ENCODE measurements at regions not wholly inside any gene's neighbourhood (a gene's known extent, or its start where the extent isn't known, plus 50 kb on each side); places are given as distances from the start of the nearest gene placed in this dataset.
"Not testable (repeated sequence)": the region's sequence is repeated elsewhere in the genome, so short reads cannot be mapped to it uniquely, and the experiment has no call there.

GRCh38 chr10:42177793-42178689, 460.3 kb downstream of the ZNF33B start:
- DNase-seq: not testable (repeated sequence)

GRCh38 chr10:42177077-42177792, 461.1 kb downstream of the ZNF33B start:
- DNase-seq: no peak

GRCh38 chr10:42150428-42151061, 487.8 kb downstream of the ZNF33B start:
- DNase-seq: no peak

GRCh38 chr10:42149722-42150427, 488.5 kb downstream of the ZNF33B start:
- no peak for DNase-seq

GRCh38 chr10:42149027-42149700, 489.2 kb downstream of the ZNF33B start:
- no peak for DNase-seq

- not testable (repeated sequence) for DNase-seq
Measured at GRCh38 chr10:42146165-42146564, 492.2 kb downstream of the ZNF33B start.

- DNase-seq: not testable (repeated sequence)
Measured at GRCh38 chr10:42138023-42138422, 500.3 kb downstream of the ZNF33B start.

GRCh38 chr10:42113158-42113450, 525.3 kb downstream of the ZNF33B start:
- no peak for DNase-seq

GRCh38 chr10:42112331-42113157, 525.8 kb downstream of the ZNF33B start:
- no peak for DNase-seq

GRCh38 chr10:42111661-42112330, 526.6 kb downstream of the ZNF33B start:
- no peak for DNase-seq

GRCh38 chr10:42111076-42111475, 527.3 kb downstream of the ZNF33B start:
- no peak for DNase-seq
